Fibroblast of pulmonary artery (primary cell): ENCODE measurements at regions not wholly inside any gene's neighbourhood (a gene's known extent, or its start where the extent isn't known, plus 50 kb on each side); places are given as distances from the start of the nearest gene placed in this dataset.
"Not testable (repeated sequence)": the region's sequence is repeated elsewhere in the genome, so short reads cannot be mapped to it uniquely, and the experiment has no call there.

ENCODE experiments used
- DNase-seq: peaks from one replicate; pipeline ENCODE4 v3.0.0-alpha.2; 2010; ENCODE audit warnings: low read depth
- H3K4me3 ChIP-seq: replicated peaks from 2 replicates; pipeline ENCODE4 v1.5.1; 2011; ENCODE audit warnings: low read depth, mild to moderate bottlenecking, control low read depth, low read length, moderate library complexity
- CTCF ChIP-seq: IDR thresholded peaks from 2 replicates; pipeline ENCODE4 v1.5.1; 2011; ENCODE audit warnings: mild to moderate bottlenecking, control low read depth, low read length, inconsistent platforms; ENCODE audit errors: missing control alignments

- DNase-seq = no peak
- TF ChIP-seq CTCF = no peak
- no peak overlapping the region for H3K4me3 ChIP-seq
These were observed 69.7 kb downstream of the CMAS start for GRCh38 chr12:22115711-22116110.

- no peak for DNase-seq
- no peak overlapping the region for H3K4me3 ChIP-seq
- TF ChIP-seq CTCF = no peak
These were observed 70.4 kb downstream of the CMAS start for GRCh38 chr12:22116376-22116775.

- DNase-seq = no peak
- no peak for TF ChIP-seq CTCF
- H3K4me3 ChIP-seq = no peak overlapping the region
These were observed 71.7 kb downstream of the CMAS start for GRCh38 chr12:22117563-22118237.

- no peak for TF ChIP-seq CTCF
- DNase-seq = no peak
These were observed 72.3 kb downstream of the CMAS start for GRCh38 chr12:22118238-22118790.

GRCh38 chr12:22121224-22121623 lies 75.2 kb downstream of the CMAS start:
- TF ChIP-seq CTCF = peak; percentile 19
- DNase-seq = no peak
- H3K4me3 ChIP-seq = no peak overlapping the region

More at GRCh38 chr12:22118238-22118790, 72.3 kb downstream of the CMAS start:
- no peak overlapping the region for H3K4me3 ChIP-seq

GRCh38 chr12:22122359-22122758 lies 76.3 kb downstream of the CMAS start:
- DNase-seq = no peak
- TF ChIP-seq CTCF = no peak
- no peak overlapping the region for H3K4me3 ChIP-seq

- no peak for TF ChIP-seq CTCF
- DNase-seq = no peak
- H3K4me3 ChIP-seq = no peak overlapping the region
These were observed 79.0 kb downstream of the CMAS start for GRCh38 chr12:22124987-22125386.

GRCh38 chr12:22126101-22126500 lies 80.1 kb downstream of the CMAS start:
- not testable (repeated sequence) for H3K4me3 ChIP-seq, DNase-seq
